HG02973 (cell line): ENCODE measurements at regions not wholly inside any gene's neighbourhood (a gene's known extent, or its start where the extent isn't known, plus 50 kb on each side); places are given as distances from the start of the nearest gene placed in this dataset.

Source experiments
- ATAC-seq: cut with Tn5 transposase; IDR thresholded peaks from one replicate; pipeline ENCODE4 v1.9.1; 2021; ENCODE audit warnings: moderate library complexity; ENCODE audit not compliant: unreplicated experiment

- ATAC-seq: no peak
These were observed 349.5 kb upstream of the CPXCR1 start for GRCh38 chrX:88397551-88397950.

GRCh38 chrX:88416002-88416401, 331.0 kb upstream of the CPXCR1 start:
- no peak for ATAC-seq

GRCh38 chrX:88416965-88417364, 330.1 kb upstream of the CPXCR1 start:
- no peak for ATAC-seq

- no peak for ATAC-seq
These were observed 323.0 kb upstream of the CPXCR1 start for GRCh38 chrX:88424071-88424470.

- ATAC-seq: no peak
These were observed 322.5 kb upstream of the CPXCR1 start for GRCh38 chrX:88424541-88424940.

GRCh38 chrX:88425739-88426138, 321.3 kb upstream of the CPXCR1 start:
- no peak for ATAC-seq

- ATAC-seq: no peak
These were observed 309.5 kb upstream of the CPXCR1 start for GRCh38 chrX:88437563-88437962.

- ATAC-seq: no peak
These were observed 308.8 kb upstream of the CPXCR1 start for GRCh38 chrX:88438209-88438608.

GRCh38 chrX:88439935-88440334, 307.1 kb upstream of the CPXCR1 start:
- ATAC-seq: no peak
